Activated naive CD4-positive, alpha-beta T cell treated with anti-CD3 and anti-CD28 coated beads, Interleukin-2, amount 50 U/mL, for 16 hours (primary cell): ENCODE measurements at regions not wholly inside any gene's neighbourhood (a gene's known extent, or its start where the extent isn't known, plus 50 kb on each side); places are given as distances from the start of the nearest gene placed in this dataset.

ENCODE experiments used
- DNase-seq: peaks from one replicate; pipeline ENCODE4 v3.0.0-alpha.2; 2020

DNA sequence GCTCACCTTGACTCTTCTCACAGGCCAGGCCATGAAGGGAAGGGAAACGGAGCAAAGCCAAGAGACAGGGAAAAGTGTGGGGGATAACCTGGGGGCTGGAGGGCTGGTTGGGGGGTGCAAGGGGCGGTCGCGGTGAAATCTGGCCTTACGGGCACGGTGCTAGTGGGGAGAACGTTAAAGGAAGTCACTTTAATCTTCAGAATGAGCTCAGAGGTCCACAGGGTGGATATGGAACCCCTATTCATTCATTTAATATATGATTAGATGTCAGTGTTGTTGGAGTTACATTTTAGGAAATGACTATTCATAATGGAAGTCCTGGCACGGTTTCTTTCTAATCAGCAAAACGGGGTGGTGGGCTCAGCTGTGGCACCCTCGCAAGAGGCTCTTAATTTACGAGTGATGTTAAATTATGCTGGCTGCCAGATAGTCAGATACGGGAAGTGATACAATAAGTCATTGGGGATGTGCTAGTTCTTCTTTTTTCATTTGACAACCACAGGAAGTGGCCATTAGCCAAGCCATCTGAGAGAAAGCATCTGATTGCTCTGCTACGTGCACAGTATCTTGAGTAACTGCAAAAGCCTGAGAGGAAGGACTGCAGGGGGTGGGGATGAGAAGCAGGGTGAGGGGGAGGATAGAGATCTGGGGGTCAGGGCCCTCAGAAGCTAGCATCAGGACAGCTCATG, 253.0 kb downstream of the QKI start:
- no peak for DNase-seq

DNA sequence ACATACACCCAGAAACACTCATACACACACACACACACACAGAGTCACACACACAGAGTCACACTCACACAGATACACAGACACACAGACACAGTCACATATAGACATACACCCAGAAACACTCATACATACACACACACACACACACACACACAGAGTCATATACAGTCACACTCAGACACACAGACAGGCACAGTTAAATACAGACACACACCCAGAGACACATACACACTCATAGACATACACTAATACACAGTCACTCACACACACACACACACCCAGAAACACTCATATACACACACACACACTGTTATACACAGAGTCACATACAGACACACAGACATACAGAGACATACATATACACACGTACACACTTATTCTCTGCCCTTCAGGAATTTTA, 250.9 kb downstream of the QKI start:
- DNase-seq, result no peak

DNA sequence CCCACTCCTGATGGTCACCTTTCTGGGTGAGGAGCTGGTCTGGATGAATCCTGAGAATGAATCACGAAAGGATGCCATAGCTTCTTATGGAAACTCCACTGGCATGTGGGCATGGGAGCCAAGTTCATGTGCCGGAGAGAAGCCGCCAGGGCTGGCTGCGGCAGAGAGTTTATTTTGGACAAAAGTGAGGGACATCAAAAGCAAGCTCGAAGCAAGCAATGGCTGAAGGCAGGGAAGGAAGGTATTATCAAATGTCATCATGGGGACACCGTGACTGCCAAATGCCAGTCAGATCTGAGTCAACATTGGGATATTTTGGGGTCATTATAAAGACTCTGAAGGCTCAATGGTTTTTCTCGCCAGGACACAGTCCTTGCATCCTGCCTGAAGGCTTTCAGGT, 249.1 kb downstream of the QKI start:
- DNase-seq, result no peak

DNA sequence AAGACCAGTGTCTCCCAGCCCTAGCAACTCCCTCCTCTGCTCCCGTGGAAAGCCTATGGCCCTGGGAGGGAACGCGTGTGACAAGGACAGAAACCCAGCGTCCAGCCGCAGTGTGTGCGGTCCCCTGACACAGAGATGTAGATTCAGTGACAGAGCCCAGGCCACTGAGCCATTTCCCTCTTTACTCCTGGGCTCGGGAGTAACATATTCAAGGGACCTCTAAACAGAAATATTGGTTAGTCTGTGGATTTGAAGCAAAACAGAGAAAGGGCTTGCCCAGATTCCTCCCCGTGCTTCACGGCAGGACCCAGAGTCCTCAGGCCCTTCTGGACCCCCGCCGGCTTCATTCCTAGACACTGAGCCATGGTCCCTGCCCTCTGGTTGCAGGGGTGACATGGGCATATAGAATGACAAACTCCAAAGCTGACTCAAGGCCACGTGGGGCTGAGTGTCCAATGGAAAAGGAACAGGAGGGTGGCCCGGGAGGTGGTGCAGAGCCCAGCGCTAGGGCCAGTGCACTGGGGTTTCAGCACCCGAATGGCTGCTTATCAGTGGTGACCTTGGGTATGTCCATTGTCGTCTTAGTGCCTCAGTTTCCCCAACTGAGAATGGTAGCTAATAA, 248.2 kb downstream of the QKI start:
- no peak for DNase-seq

DNA sequence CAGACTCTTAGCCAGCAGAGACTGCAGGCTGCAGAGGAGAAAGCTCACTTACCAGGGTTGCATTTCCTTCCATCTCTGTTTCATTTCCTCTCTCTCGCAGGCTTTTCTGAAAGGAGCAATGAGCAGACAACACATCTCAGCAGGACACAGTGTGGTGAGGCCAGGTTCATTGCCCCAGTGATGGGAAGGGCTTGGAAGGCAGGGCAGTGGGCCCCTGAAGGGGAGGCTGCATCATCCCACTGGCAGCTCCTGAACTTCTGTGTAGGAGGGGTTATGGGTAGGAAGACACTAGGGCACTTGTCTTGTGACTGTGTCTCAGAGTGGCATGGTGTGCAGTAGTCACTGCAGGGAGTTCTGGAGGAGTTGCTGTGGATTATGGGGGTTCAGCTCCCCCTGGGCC, 246.8 kb downstream of the QKI start:
- no peak for DNase-seq

DNA sequence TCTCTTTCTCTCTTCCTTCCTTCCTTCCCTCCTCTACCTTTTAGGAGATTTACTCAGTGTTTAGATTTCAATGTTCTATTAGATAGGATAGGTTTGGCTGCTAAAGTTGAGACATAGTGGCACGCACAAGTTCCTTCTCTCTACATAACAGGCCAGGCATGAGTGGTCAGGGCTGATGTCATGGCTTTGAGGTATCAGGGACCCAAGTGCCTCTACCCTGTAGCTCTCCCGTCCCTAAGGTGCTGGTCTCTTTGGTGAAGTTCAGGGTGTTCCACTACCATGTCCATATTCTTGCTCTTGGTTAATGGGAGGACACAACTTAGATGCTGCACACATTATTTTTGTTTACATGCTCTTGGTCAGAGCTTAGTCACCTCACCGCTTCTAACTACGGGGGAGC, 245.3 kb downstream of the QKI start:
- DNase-seq, result no peak

DNA sequence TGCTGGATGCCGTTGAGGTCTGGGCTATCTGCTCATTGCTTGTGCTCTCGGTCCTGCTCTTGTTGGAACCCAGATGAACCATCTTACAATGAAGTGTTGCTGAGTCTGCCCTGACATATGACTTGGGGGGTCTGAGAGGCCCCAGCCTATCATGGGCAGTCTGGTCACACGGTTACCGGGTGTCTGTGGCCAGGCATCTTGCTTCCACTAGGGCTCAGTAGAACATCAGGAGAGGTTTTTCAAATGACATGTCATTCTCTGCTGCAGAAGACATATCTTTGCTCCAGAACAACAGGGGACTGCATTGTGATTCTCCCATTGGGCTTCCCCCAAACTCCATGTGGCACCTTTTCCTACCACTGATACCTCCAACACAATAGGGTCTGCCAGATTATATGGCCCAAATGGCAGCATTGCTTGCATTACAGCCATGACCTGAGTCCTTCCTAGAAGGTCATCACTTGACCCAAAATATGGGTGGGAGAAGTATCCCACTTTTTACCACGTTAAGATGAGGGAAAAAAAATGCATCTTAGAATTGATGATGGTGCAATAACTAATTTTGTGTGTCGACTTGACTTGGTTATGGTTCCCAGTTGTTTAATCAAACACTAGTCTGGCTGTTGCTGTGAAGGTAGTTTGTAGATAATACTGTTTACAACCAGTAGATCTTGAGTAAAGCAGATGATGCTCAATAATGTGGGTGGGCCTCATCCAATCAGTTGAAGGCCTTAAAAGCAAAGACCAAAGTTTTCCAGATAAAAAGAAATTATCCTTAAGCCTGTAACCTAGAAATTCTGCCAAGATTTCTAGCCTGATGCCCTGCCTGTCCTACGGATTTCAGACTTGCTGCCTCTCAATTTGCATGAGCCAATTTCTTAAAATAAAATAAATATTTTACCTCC, 241.0 kb downstream of the QKI start:
- DNase-seq, result no peak

DNA sequence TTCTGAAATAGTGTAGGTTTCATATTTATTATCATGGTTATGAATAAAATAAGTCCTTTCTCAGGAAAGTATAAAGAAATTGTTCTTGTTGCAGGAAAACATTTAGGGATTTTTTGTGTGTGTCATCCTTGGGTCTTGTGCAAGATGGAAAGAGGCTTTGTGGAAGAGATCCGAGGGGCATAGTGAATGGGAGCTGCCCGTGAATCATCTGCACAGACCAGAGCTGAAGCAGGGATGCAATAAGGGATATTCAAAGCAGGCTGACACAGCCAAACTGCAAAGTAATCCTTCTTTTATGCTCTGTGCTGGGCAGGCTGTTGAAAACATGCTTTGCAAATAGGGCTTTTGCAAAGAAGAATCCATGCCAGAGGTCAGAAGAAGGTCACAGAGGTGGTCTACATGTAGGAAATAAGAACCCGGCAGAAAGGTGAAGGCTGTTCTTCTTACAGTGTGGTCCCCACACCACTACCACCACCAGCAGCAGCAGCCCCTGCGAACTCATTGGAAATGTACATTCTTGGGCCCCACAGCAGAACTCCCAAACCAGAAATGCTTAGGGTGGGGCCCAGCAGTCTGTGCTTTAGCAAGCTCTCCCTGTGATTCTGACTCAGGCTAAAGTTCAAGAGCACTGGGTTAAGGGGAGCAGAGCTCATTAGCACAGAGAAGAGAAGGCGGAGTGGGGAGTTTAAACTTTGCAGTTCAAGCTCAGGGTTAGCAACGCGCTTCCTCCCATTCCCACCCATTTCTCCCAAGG, 237.6 kb downstream of the QKI start:
- no peak for DNase-seq

DNA sequence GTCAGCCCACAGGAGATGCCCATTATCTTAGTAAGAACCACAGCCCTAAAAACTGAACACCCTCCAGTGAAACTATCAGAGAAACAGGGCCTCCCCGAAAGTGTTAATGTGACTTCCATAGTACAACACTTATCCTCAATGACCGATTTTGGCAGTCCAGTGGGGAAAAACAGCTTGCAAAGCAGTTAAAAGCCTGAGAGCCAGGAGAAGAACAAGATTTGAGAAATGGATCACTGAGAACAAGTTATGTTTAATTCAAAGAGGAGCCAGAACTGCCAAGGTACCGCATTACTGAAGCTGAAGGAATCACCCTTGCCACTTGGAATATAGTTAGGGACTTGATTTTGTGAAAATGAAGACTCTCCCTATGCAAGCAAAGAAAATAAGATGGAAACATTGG, 236.9 kb downstream of the QKI start:
- DNase-seq, result no peak

DNA sequence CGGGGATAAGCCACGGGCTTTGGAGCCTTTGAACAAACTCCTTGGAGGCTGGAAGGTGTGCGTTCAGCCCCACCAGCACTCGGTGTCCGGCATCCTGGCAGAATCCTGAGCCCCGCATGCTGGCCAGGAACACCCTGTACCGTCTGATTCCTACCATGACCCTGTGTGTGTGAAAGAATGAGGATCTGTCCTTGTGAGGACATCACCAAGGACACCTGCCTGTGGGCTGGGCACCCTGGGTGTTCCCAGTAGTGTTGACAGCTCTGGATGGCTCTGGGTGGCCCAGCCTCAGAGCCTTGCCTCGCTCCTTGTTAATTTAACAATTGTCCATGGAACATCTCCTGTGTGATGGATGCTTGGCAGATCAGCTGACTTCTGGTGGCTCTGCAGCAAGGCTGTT, 234.3 kb downstream of the QKI start:
- DNase-seq, result no peak

DNA sequence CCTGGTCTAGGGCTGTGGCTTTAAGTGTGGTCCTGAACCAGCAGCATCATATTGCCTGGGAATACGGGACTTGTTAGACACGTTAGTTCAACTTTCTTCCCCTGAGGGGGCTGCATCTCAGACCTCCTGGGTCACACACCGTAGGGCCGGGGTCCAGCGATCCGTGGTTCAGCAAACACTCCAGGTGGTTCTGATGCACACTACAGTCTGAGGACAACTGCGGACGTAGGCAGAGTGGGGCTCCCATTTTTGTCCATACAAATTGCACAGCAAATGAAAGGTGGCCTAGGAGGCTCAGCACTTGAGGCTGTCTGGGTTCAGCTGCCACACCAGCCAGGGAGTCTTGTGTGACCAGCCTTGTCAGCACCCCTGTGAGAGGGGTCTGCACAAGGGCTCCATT, 233.1 kb downstream of the QKI start:
- DNase-seq, result no peak

DNA sequence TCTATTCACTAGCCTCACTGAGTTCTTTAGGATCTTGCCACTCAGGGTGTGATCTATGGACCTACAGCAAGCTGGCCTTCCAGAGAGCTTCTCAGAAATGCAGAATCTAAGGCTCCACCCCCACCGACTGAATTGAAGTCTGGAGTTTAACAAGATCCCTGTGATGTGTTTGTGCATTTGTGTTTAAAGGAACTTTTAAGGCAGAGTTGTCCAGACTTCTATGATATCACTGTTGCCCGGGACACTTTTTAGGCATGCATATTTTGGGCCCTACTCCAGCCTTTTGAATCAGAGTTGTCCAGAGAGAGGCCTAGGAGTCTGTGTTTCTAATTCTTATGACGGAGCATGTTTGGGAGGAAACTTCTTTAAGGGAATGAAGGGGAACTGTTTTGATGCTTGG, 232.3 kb downstream of the QKI start:
- no peak for DNase-seq

DNA sequence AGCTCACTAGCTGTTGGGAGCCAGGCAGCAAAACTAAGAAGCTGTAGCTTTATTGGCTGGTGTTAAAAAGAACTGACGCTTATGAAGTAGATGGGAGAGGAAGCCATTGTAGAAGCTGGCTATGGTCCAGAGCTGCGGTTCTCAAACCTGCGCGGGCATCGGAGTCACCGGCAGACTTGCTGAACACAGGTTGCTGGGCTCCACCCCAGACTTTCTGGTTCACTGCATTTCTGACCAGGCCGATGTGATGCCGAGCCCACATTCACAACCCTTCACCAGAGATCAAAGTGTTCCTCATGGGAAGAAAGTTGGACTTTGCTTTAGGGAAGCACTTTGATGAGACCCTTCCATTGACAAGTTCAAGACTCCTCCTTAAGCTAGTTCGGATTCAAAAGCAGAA, 231.6 kb downstream of the QKI start:
- no peak for DNase-seq

DNA sequence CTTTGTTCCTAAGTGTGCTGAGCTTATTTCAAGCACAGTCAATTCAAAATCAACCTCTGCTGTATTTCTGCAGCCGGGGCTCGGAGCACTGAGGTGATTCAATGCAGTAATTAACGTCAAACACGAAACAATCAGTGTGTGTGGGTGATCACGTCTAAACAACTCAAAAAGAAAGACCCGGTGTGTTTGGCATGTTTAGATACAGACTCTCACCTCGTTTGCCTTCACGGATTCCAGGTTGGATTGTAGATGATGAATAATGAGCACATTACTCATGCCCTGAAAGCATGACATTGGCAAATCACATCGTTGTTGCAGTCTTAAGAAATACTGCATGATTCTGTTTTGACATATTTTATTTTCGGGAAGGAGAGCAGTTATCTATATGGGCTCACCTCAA, 231.0 kb downstream of the QKI start:
- no peak for DNase-seq

DNA sequence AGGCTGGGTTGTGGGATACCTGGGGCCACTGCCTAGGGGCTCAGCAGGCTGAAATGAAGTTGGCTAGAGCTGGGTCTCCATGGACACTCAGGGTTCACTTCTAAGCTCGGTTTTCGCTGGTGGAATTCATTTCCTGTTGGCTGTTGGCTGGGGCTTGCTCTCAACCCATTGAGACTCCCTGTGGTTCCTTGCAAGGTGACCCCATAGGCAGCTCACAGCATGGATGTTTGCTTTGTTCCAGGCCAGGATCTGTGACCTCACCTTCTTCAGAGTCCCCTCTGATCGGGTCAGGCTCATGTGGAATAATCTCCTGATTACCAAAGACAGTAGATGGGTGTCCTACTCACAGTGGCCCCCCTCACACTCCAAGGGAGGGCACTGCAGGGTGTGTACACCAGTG, 229.3 kb downstream of the QKI start:
- DNase-seq, result no peak

DNA sequence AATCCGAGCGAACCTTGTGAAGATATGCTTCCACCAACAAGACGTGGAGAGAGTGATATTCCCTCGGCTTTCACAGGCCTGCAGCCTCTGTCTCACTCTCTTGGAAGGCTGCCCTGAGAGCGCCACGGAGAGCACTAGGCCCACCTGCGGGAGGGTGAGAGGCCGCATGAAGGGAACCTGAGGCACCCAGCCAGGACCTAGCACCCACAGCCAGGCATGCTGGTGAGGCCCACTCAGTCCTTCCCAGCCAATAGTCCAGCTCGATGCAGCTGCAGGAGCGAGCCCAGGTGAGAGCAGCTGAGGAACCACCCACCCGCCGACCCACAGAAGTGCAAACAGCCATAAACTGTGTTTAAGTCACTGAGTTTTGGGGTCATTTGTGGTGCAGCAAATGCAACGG, 227.2 kb downstream of the QKI start:
- DNase-seq, result no peak

DNA sequence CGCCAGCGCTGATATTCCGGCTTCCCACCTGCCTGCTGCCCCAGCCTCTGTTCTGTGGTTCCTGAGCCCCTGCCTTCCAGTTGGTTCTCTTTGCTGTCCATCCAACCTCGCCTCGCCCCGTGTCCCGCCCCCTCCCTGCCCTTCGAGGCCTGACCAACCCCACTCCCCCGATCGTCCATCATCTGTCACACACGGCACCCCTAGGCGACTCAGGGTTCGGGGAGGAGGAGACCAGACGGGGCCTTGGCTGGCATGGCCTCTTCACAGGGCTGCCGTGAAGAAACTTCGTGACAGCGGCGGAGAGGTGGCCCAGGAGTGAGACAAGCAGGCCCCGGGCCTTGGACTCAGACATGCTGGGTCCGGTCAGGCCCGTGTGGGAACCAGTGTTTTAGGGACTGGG, 226.1 kb downstream of the QKI start:
- DNase-seq, result no peak

DNA sequence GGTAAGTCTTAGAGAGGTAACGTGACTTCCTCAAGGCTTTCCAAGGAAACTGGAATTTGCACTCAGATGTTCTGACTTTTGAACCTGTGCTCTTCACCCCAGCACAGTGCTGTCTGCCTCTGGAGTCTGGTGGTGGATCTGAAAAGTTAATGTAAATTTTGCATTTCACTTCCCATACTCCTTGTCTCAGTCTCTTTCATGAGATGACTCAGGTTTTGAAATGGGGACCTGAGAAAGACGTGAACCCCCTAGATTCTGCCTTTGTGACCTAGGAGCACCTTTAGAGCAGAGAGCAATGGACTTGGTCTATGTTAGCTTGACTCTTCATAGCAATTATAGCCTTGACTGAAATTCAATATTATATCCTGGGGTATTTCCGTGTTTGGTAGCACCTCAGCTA, 223.0 kb downstream of the QKI start:
- no peak for DNase-seq

DNA sequence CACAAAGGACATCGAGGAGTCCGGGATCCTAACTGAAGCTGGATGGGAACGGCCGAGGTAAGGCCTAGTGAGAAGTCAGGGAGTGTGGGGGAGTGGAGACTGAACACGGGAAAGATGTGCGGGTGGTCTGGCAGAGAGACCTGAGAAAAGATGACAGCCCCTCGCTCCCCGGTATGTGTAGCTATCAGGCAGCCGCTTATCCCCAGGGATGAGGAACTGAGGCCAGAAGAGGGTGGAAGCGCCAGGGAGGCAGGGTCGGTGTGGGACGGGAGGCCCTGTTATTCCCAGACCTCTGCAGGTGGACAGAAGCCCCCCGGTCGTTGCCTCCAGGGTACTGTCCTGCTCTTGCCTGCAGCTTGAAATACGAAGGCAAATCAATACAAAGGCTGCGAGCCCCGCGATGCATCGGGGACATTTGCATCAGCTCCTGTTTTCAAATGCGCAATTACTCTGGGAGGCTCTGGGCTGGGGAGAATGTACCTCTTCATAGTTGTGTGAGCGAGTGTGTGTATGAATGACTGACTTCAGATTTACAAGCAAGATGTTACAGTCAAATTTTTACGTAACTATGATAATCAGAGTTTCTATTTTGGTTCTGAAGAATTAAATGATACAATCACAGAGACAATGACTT, 221.3 kb downstream of the QKI start:
- DNase-seq, result no peak

DNA sequence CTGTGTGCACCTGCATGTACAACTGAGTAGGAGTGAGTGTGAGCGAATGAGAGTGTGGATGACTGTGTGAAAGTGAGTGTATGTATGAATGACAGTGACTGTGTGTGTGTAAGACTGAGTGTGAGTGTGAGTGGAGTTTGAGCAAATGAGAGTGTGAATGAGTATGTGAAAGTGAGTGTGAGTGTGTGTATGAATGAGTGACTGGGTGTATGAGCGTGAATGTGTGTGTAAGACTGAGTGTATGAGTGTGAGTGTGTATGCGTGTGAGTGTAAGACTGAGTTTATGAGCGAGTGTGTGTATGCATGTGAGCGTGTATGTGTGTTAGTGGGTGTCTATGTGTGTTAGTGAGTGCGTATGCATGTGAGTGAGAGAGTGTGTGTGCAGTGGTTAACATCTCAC, 220.8 kb downstream of the QKI start:
- DNase-seq, result no peak

DNA sequence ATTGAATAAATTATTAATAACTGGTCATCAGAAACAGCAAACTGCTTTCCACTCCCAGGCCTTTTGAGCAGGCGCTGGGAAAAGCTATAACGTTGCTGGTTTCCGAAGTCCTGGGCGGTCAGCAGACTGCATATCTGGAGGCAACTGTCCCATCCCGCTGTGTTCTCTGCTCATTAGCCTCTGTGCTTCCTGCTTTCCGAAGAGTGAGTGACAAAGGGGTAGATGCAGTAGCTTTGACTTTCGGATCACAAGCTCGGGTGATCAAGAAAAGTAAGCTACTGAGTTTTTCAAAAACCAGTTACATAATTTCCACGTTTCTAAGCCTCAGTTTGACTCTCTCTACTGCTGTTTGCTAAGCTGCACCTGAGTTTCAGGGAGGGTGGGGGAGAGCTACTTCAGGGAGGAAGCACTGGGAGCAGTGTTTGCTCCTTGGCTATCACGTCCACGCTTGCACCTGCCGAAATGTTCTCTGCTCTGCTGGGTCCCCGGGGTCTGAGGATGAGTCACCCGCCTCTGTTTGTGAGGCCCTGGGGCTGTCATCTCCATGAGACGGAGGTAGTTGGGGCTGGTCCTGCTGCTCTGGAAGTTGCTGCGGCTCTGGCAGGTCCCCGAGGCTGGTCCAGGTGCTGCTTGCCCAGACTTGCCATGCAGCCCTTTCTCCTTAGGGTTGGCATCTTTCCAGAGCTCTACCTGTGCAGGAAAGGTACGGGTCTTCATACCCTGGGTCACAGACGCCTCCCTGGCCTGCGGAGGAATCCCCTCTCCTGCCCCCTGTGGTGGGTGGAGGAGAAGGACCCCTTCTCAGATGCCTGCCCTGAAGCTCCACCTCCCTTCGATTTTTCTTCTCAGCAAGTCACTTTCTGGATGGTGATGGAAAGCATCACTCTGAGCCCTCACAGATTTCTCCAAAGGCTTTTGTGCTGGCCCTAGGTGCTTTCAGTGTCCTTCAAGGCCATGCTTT, 220.0 kb downstream of the QKI start:
- no peak for DNase-seq

DNA sequence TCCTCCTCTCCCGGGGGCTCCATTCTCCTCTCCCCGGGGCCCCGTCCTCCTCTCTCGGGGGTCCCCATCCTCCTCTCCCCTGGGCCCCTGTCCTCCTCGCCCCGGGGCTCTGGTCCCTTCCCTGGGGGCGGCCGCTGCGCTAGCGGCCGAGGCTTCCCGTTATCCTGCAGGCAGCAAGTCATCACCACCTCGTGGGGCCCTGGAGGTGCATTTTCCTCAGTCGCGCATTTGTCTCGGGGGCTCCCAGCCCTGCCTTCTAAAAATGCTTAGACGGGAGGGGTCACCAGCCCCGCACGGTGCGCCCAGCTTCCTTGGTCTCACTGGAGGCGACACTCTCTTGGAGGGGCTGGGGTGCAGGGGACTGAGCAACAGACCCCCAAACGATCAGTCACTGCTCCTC, 216.5 kb downstream of the QKI start:
- DNase-seq, result no peak
